ENCODE measurements at regions not wholly inside any gene's neighbourhood (a gene's known extent, or its start where the extent isn't known, plus 50 kb on each side); places are given as distances from the start of the nearest gene placed in this dataset.

DNA sequence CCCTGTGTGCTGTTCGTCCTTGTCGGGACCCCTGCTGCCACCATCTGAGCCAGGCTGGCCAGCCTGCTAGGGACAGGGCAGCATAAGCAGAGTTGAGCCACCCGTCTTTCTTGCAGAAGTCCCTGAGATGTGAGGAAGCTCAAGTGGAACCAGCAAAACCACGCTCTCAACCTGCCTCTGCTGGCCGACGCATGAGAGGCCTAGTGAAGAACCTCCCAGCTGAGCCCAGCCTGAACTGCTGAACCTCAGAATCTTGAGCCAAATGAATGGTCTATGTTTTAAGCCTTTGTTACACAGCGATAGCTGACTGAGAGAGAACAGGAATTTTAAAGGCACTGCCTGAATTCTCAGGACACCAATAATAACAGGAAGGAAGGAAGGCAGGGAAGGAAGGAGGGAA is 98.9 kb upstream of the ADRA2C start:
- no peak for DNase-seq

DNA sequence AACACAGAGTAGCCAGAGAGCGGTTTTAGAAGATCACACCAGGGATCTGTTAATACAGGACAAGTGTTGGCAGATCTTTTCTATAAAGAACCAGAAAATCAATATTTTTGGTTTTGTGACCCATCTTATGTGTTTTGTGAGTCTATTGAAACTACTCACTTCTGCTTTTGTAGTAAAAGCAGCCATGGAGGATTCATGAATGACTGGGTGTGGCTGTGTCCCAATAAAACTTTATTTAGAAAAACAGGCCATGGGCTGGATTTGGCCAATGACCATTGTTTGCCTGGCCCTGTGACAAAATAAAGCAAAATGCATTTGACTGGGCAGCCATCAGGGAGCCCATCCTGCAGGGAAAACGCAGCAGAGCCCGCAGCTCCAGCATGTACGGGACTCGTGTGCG is 99.9 kb upstream of the ADRA2C start:
- no peak for DNase-seq

DNA sequence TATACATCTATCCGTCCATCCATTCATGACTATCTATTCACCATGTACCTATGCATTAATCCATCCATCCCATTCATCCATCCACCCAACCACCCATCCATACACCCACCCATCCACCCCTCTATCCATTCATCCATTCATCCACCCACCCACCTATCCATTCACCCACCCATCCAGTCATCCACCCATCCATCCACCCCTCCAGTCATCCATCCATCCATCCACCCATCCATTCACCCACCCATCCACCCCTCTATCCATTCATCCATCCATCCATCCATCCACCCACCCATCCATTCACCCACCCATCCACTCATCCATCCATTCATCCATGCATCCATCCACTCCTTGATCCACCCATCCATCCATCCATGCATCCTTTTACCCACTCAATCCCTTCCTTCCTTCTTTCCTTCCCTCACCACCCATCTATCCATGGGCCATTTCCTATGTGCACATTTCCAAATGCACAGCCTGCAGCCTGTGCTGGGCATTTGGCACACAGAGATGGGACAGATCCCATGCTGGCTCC is 100.8 kb upstream of the ADRA2C start:
- DNase-seq = no peak

DNA sequence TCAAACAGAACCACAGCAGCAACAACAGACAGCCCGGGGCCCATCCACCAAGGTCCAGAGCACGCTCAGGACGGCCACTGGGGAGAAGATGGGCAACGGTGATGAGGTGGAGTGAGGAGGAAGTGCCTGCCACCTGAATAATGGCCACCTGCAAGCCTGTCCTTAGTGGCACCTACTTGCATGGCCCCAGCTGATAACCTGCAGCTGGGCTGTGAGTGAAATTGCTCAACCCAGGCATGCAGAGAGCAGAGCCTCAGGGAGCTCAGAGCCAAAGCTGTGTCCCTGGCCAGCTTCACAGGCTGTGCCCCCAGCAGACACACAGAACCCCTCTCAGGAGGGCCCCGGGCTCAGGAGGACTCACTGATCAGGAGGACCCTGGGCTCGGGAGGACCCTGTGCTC is 102.4 kb upstream of the ADRA2C start:
- no peak for DNase-seq

DNA sequence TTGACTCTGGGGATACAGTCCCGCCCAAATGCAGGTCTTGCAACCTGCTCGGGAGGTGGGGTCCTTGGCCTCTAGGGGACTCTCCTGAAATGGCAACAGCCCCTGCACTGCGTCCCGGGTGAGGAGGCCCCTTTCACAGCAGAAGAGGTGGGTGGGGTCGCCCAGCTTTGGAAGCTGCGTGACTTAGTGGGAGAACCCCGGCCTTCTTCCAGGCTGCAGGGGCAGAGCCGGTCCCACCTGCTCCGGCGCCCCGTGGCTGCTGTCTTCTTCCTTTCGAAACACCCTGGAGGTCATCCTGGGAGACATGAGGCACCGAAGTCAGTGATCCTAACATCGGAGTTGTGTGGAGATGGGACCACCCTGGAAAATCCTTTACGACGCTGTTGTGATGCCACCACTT is 103.7 kb upstream of the ADRA2C start:
- no peak for DNase-seq

DNA sequence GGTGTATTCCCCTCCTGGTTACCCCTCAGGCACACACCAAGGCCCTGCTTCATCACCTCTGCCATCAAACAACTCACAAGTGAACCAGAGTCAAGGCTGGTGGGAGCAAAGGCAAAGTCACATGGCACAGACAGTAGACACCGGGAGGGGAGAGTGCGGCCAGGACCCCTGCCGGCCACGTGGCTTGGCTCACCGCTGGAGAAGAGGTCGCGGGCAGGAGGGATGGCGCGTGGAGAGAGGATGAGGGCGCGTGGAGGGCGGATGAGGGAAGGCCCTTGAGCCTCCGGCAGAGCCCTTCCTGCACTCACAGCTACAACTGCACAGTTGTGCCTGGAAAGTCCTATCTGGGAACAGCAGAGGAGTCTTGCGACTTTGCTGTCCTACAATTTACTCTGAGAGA is 104.2 kb upstream of the ADRA2C start:
- DNase-seq = no peak

DNA sequence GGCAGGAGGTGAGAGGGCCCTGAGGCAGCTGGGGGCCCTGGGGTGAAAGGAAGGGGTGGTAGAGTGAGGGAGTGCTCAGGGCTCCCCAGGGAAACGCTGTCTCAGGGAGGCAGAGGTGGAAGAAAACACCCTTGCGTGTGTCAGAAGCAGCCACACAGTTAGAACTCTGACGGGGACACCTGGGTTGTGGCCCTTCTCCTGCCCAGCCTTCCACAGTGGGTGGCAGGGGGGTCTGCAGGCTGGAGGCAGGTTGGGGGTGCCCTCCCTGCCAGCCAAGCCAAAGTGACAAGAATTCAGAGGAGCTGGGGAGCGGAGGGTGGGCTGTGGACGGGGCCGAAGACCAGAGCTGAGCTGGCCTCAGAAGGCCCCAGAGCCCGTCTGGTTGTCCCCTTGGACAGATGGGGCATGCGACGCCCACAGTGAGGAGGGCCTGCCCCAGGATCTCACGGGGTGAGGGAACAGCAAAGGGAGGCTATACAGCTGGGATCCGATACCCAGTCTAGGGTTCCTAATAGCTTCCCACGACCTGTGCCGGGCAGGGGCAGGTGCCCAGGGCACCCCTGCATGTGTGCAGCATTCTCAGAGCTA is 105.2 kb upstream of the ADRA2C start:
- DNase-seq = no peak

DNA sequence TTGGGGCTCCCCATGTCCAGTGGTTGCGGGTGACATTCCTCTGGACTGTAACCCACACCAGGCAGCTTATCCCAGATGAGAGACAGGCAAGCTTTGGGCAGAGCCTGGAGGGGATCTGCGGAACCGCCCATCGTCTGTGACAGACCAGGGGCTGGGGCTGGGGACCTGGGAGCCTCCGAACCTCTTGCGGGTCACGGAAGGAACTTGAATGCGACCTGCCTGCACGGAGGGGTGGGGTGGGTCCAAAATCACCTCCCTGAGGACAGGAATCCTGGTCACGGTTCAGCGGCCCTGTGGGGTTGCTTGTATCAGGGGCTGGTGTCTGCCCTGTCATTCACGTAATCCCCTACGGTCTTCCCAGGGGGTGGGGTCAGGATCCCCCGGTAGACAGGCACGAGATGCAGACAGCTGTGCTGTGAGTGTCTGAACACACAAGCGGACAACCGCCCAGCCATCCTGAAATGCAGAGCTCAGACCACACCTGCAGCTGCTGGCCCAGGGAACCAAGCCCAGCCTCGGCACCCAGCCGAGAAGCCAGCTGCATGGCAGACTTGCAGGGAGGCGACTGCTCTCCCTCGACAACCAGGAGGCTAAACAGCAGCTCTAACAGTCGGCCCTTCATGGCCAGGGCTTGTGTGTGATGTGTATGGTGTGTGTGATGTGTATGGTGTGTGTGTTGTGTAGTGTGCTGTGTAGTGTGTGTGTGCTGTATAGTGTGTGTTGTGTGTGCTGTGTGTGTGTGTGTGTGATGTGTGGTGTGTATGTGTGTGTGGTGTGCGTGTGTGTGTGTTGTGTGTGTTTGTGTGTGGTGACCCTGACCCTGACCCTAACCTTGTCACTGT is 105.9 kb upstream of the ADRA2C start:
- DNase-seq = no peak

DNA sequence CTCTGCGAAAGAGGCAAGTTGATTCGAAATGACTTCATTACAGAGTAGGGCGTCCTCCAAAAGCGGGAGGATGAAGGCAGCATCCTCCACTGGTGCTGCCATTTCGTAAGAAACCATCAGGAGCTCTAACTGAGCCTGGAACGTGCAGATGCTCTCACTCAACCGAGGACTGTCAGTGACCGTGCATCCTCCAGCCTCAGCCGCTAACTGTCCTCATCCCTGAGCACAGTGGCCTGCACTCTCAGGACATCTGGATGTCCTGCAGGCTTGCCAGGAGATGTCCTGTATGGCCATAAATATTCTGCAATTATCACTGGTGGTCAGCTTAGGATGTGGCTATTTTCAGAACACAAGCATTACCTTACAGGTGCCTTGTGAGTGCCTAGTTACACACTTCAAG is 107.1 kb upstream of the ADRA2C start:
- DNase-seq = no peak

DNA sequence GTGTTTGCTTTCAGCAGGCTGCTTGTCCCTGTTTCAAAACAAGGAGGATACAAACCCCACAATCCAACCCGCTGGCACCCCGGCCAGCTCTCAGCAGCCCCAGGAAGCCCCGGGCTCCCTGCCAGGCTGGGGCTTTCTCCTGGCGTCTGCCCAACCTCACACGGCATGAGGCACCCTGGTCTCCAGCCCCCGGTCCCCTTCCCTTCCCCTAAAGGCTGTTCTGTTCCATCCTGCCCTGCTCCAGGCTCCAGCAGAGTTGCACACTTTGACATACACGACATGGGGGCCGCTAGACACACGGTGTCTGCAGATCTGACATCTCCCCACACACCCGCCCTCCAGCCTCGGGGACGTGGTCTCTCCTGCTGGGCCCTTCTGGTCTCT is 107.7 kb upstream of the ADRA2C start:
- no peak for DNase-seq

DNA sequence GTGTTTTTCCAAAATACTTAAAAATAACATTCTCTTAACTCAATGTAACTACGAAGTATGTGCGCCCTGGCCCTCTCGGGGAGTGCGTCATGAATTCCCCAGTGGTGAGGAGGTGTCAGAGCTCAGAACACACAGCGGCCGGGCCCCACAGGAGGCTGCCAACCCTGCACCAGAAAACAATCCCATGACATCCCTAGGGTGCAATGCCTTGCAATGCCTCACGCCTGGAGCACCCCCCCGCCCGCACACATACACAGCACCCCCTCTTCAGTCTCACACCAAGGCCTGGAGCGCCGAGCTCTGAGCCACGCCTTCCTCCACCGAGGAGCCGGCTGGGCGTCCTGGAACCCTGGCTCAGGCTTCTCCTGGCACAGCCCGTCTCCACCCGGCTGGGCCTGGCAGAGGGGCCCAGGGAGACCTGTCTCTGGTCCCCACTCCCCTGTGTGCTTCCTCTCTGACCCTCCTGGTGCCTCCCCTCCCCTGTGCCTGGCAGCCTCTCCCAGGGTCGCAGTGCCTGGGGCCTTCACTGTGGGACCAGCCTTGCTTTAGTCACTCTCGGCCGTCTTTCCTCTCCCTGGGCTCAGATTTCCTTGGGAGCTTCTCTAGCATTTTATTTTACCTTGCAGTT is 108.2 kb upstream of the ADRA2C start:
- DNase-seq = no peak

DNA sequence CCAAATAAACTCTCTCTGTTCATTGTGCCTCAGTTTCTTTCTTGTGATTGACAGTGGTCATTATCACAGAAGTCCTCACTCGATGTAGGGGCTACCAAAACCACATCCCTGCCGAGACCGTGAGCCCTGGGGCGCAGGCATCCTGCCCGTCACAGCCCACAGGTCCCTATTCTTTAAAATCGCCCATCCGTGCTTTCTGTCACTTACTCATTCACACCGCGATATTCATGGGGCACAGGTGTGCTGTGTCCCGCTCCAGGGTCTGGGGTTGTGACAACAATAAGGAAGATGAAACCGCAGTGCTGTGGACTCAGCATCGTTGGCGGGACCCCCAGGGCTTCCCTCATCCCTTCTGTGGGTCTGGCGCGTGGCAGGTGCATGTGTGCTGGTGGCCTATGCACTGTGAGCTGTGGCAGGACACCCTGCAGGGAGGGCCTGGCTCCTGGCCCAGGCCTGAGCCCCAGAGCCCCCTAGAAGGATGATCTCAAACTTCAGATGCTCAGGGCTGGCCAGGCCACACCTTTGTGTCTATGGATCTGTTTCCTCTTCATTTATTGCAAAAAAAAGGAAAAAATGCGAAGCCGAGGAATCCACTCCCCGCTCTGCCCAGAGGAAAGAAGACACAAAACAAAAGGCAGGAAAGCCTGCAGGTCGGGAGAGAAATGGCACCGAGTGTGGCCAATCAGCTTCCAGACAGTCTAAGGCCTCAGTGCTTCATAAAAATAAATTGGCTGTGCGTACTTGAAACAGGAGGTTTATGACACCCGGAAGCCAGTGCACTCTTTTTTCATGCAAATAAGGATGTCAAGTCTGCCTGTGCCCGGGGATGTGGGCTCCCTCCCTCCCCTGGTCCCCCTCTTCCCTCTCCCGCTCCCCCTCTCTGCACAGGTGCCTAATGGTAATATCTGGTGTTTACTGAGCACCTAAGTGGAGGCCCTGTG is 109.5 kb upstream of the ADRA2C start:
- DNase-seq = no peak

DNA sequence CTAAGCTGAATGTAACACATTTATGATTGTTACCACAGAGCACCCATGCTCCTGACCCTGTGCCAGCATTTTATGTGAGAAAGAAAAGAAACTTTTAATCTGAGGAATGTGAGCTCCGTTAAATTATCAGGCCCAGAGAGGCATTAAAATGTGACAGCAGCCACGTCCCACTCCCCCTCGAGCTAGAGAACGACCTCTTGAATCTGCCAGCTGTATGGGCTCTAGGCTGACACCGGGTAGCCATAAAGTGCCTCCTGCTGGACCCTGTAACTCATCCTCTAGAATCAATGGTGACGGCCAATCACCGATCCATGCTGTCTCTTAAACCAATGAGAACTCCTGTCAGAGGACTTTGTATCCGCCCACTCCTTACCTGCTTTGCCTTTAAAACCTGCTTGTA is 110.2 kb upstream of the ADRA2C start:
- no peak for DNase-seq

DNA sequence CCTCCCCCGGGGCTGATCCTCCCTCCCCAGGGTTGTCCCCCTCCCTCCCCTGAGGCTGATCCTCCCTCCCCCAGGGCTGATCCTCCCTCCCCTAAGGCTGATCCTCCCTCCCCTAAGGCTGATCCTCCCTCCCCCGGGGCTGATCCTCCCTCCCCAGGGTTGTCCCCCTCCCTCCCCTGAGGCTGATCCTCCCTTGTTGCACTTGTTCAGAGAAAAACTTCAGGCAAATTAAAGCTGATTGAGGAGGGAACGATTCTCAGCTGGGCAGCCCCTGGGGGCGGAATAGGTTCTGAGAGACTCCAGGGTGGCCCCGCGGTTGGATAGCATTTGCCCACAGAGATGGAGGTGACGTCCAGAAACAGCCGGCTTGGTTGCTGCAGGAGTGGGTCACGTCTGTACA is 110.7 kb upstream of the ADRA2C start:
- no peak for DNase-seq

DNA sequence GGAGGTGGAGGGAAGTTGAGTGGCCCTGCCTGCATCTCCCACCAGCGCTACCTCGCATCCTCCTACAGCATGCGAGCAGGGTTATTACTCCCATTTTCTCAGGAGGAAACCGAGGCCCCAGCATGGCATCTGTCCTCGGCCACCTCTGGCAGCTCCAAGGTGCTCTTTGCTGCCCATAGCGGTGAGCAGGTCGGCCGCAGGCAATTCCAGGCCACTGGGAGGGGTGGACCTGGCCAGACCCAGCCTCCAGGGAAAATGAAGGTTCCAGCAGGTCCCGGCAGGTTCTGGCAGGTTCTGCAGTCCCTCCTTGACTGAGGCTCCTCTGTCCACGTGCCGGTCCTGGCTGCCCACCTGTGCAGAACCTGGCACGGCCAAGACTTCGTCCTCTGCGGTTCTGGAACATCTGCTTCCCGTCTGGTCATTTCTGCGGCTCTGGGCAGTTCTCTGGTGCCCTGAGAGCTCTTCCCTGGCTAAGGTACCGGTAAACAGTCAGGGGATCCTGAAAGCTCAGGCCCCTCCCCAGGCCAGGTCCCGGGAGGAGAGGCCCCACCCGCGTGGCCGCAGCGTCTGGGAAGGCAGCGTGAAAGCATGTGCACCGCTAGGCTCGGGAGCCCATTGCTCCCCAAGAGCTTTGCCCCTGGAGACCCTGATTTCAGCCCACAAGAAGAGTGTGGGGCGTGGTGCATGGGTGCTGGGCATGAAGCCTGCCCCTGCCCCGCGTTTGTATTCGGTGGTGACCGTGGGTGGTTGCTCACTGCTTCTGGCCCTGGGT is 112.0 kb upstream of the ADRA2C start:
- no peak for DNase-seq

DNA sequence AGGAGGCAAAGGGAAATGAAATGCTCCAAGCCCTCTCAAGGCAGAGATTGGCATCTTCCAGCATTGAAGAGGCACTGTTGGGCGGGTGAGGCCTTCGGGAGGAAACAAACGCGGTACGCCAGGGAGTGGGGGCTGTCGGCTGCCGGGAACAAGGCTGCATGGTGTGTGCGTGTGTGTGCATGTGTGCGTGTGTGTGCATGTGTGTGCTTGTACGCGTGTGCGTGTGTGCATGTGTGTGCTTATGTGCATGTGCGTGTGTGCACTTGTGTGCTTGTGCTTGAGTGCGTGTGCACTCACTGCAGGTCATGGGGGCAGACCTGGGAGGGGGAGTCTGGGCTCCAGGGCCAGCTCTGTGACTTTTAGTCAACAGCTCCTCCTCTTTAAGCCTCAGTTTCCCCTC is 113.6 kb upstream of the ADRA2C start:
- no peak for DNase-seq

DNA sequence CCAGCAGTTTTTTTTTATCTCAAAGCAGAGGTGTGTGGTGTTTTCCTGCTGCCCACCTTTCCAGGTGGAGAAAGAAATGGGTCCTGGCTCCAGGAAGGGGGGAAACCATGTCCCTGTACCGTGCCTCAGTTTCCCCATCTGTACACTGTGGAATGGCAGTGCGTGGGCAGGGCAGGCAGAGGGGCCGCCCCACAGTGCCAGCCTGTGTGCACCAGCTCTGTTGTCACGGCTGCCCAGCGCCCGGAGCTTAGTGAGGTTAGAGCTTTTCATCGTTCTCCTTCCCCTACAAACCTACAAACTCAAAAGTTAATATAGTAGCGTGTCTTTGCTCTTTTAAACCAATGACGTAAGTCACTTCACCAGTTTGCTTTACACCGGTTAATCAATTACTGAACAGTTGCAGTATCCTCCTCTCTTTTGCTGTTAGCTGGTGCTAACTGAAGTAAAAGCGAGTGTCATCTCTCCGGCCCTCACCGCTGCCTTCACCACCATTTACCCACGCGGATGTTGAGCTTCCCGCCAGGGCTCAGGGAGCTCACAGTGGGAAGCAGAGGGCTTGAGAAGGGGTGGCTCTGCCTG is 114.8 kb upstream of the ADRA2C start:
- DNase-seq = no peak

DNA sequence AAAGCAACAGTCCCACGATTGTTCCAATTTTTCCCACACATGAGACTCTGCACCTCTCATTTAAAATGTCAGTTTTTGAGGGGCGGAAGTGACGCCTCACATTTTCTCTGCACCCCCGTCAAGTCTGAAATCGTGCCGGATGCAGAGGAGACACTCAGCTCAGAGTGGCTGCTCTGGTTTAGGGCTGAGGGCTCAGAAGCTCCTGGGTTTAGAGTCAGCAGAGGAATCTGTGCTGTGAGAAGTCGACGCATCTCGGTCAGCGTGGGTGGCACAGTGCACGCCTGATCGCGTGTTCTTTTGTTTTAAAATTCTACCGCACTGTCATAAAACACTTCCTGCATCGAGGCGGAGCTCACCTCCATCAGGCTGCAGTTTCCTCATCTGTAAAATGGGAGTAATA is 116.7 kb upstream of the ADRA2C start:
- no peak for DNase-seq

DNA sequence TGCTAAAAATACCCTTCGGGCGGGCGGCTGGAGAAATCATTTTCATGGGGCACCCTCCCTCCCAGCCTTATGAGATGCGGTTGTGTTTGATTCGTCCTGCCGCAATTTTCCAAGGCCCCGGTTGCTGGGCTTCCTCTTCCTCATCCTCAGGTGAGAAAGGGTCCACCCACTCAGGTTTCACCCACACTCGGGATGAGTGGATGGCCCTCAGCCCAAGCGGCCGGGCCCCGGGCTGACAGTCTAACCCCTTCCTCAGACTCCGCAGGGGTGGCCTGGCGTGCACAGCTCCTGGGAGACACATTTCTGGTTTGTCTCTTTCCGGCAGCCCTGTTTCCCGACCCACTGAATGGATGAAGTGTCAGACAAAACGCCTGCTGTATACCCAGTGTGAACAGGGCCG is 116.5 kb upstream of the LRPAP1 start:
- DNase-seq = no peak

DNA sequence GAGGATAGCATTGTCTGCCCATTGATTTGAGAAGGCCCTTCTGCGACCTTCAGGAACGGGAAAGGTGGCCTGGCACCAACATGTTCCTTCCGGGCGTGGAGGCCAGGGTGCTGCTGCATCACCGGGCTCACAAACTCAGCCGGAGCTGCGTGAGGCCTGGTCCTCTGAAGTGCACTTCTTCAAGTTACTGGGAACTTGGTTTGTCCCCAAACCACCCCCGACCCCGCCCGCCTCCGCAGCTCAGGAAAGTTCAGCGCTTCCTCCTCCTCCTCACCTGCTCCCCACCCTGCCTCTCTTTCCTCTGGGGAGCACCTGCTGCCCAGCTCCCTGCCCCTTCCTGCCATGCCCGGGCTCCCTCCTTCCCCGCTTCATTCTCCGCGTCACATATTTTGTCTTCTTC is 116.0 kb upstream of the LRPAP1 start:
- DNase-seq = no peak

DNA sequence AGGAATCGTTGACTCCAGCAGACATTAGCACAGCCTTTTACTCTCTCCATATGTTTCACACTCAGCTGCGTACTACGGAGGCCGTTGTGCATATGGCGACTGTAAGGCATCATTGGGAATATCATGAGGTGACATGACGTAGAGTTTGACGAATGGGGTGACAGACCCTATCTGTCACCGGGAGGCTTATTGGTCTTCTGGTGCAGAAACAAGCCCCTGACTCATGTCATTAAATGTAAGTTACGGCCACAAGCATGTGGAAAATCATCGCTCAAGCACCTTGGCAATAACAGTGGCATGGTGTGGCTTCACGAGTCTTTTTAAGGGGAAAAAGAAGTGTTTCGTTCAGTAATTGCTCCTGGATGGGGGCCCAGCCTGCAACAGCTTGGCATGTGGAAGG is 115.2 kb upstream of the LRPAP1 start:
- no peak for DNase-seq

All from stimulated activated CD4-positive, alpha-beta T cell treated with anti-CD3 and anti-CD28 coated beads, Interleukin-4, amount 100 ng/mL, for 4 hours (primary cell).